ENCODE measurements at regions not wholly inside any gene's neighbourhood (a gene's known extent, or its start where the extent isn't known, plus 50 kb on each side); places are given as distances from the start of the nearest gene placed in this dataset.

DNA sequence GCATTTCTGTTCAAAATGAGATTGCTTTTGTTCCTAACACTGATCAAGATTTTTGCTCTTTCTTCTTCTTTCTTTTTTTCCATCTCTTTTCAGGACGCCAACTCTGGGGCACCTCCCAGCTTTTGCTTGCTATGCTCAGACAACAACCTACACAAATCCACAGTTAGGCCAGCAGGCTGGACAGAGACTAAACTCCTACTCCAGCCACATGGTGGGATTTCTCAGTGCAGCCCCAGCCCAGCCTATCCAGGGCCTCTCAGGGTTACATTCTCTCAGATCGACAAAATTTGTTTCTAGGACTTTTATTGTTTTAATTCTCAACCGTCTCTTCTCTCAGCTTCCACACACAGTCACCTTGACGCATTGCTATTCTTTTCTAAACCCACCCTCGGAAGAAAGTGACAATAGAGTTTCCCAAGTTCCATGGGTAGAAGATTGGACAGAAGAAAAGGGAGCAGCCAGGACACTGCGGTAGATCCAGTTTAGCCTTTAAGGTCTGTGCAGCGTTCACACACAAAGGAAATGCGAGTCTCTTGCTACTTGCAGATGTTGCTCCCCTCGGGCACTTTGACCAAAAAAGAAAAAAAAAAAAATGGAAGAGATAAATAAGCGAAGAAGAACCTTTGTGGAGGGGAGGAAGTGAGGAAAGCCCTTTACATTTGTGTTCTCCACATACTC is 588.6 kb upstream of the GRAMD2B start:
- no peaks in the 10 kb centered on the region for H3K36me3 Mint-ChIP-seq (ENCODE audit: low read depth)
- ATAC-seq (replicated peaks) = no peak
- H3K27ac Mint-ChIP-seq = no peak overlapping the region
- no peaks in the 10 kb centered on the region for H3K27me3 Mint-ChIP-seq
- H3K9me3 Mint-ChIP-seq = peaks cover 8% of the 10 kb centered on the region
- H3K4me1 Mint-ChIP-seq = no peaks in the 10 kb centered on the region
- no peak overlapping the region for H3K4me3 Mint-ChIP-seq

GRCh38 chr5:125835293-125836172 is 587.7 kb upstream of the GRAMD2B start:
- Mint-ChIP-seq H3K36me3 (ENCODE audit: low read depth) (no peaks in the 10 kb centered on the region), H3K9me3 (peaks cover 3% of the 10 kb centered on the region), H3K4me3 (no peak overlapping the region)

GRCh38 chr5:125836256-125836655 is 587.0 kb upstream of the GRAMD2B start:
- no peaks in the 10 kb centered on the region for H3K4me1 Mint-ChIP-seq
- no peak overlapping the region for H3K27ac Mint-ChIP-seq
- no peak overlapping the region for H3K4me3 Mint-ChIP-seq
- ATAC-seq (replicated peaks) = no peak
- no peaks in the 10 kb centered on the region for H3K27me3 Mint-ChIP-seq
- H3K36me3 Mint-ChIP-seq (ENCODE audit: low read depth) = no peaks in the 10 kb centered on the region
- H3K9me3 Mint-ChIP-seq = peaks cover 3% of the 10 kb centered on the region

More at GRCh38 chr5:125835293-125836172, 587.7 kb upstream of the GRAMD2B start:
- no peaks in the 10 kb centered on the region for H3K4me1 Mint-ChIP-seq
- no peak for ATAC-seq (replicated peaks)
- no peak overlapping the region for H3K27ac Mint-ChIP-seq
- no peaks in the 10 kb centered on the region for H3K27me3 Mint-ChIP-seq

DNA sequence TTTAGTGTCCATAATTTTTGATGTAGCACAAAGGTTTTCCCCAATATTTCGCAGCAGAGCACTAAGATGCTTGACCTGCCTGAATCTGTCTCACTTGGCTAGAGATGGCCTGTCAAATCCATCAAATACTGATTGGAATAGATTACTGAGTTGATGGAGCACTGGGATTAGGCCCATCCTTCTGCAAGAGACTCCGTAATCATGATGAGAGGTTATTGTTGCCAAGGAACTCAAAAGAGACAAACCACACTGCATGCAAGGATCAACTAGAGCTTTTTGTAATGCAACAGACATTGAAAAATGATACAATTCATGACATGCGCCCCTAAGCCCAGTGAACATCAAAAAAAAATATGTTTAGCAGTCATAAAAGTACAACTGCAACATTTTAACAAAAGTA is 585.3 kb upstream of the GRAMD2B start:
- Mint-ChIP-seq H3K27me3 (no peaks in the 10 kb centered on the region), H3K9me3 (peaks cover 8% of the 10 kb centered on the region), H3K27ac (no peak overlapping the region), H3K4me3 (no peak overlapping the region), H3K4me1 (no peaks in the 10 kb centered on the region), H3K36me3 (ENCODE audit: low read depth) (no peaks in the 10 kb centered on the region)
- ATAC-seq (replicated peaks) = no peak

DNA sequence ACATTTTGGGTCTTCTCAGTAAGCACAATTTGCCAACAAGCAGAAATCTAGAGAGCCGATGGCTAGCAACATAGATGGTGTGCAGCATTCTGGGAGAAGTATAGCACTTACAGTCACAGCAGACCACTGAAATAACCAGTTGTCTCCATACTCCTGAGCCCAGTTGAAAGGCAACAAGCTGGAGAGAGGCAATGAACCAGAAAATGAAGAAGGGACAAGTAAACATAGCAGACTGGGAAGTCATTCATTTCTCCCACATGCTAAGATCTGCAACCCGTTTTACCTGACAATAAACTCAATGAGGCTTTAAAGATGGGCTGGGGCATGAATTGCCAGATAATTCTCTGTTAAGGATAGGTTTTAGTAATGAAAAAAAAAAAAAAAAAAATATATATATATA is 575.6 kb upstream of the GRAMD2B start:
- no peak overlapping the region for H3K4me3 Mint-ChIP-seq
- H3K9me3 Mint-ChIP-seq = peaks cover 4% of the 10 kb centered on the region
- H3K27me3 Mint-ChIP-seq = no peaks in the 10 kb centered on the region
- H3K36me3 Mint-ChIP-seq (ENCODE audit: low read depth) = no peaks in the 10 kb centered on the region
- no peak overlapping the region for H3K27ac Mint-ChIP-seq
- no peak for ATAC-seq (replicated peaks)
- H3K4me1 Mint-ChIP-seq = no peaks in the 10 kb centered on the region

GRCh38 chr5:125848751-125849150 is 574.5 kb upstream of the GRAMD2B start:
- no peak for ATAC-seq (replicated peaks)
- Mint-ChIP-seq H3K27ac (no peak overlapping the region), H3K4me1 (no peaks in the 10 kb centered on the region), H3K27me3 (no peaks in the 10 kb centered on the region), H3K4me3 (no peak overlapping the region), H3K36me3 (ENCODE audit: low read depth) (no peaks in the 10 kb centered on the region), H3K9me3 (peaks cover 4% of the 10 kb centered on the region)

DNA sequence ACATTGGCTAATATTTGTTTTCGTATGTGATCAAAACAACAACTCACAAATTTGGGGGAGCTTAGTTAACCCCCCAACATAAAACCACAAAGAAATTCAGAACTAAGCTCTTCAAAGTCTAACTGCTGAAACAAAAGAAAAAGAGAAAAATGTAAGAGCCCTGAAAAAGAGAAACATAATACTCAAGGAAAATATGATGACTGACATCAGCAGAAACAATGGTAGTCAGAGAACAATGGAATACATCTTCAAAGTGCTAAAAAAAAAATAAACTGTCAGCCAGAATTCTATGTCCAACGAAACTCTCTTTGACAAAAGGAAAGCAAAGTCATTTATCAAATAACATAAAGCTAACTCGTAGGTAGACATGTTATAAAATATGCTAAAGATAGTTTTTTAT is 566.3 kb upstream of the GRAMD2B start:
- ATAC-seq (replicated peaks) = no peak
- H3K4me3 Mint-ChIP-seq = no peak overlapping the region
- no peaks in the 10 kb centered on the region for H3K27me3 Mint-ChIP-seq
- no peaks in the 10 kb centered on the region for H3K9me3 Mint-ChIP-seq
- no peaks in the 10 kb centered on the region for H3K36me3 Mint-ChIP-seq (ENCODE audit: low read depth)
- H3K4me1 Mint-ChIP-seq = no peaks in the 10 kb centered on the region
- no peak overlapping the region for H3K27ac Mint-ChIP-seq

- no peak for ATAC-seq (replicated peaks)
- no peak overlapping the region for H3K4me3 Mint-ChIP-seq
- H3K27ac Mint-ChIP-seq = no peak overlapping the region
- no peaks in the 10 kb centered on the region for H3K4me1 Mint-ChIP-seq
- no peaks in the 10 kb centered on the region for H3K36me3 Mint-ChIP-seq (ENCODE audit: low read depth)
- H3K27me3 Mint-ChIP-seq = no peaks in the 10 kb centered on the region
- peaks cover 3% of the 10 kb centered on the region for H3K9me3 Mint-ChIP-seq
Measured at GRCh38 chr5:125863579-125863978, 559.6 kb upstream of the GRAMD2B start.

GRCh38 chr5:125865166-125865815 is 557.9 kb upstream of the GRAMD2B start:
- H3K4me3 Mint-ChIP-seq = no peak overlapping the region
- no peak for ATAC-seq (replicated peaks)
- no peak overlapping the region for H3K27ac Mint-ChIP-seq
- H3K27me3 Mint-ChIP-seq = no peaks in the 10 kb centered on the region
- peaks cover 3% of the 10 kb centered on the region for H3K9me3 Mint-ChIP-seq
- no peaks in the 10 kb centered on the region for H3K36me3 Mint-ChIP-seq (ENCODE audit: low read depth)
- no peaks in the 10 kb centered on the region for H3K4me1 Mint-ChIP-seq

- Mint-ChIP-seq H3K36me3 (ENCODE audit: low read depth) (no peaks in the 10 kb centered on the region), H3K27me3 (no peaks in the 10 kb centered on the region), H3K4me1 (no peaks in the 10 kb centered on the region), H3K4me3 (no peak overlapping the region), H3K27ac (no peak overlapping the region), H3K9me3 (peaks cover 3% of the 10 kb centered on the region)
- ATAC-seq (replicated peaks) = no peak
Measured at GRCh38 chr5:125868036-125868435, 555.2 kb upstream of the GRAMD2B start.

DNA sequence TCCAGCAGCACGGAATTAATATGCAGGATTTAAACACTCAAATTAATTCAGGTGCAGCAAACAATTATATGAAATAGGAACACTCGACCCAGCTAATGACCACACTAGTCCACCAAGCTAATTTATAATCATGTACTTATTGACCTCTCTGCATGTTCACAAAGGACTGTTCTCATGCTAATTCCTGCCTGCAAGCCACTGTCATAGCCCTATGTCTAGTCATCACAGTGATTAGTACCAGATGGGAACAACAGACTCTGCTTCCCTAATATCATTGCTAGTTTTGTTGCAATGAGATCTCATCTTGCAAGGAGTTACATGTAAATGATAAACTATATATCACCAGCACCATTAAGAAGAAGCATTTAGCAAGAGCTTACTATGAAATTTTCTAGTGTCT is 553.0 kb upstream of the GRAMD2B start:
- no peak overlapping the region for H3K27ac Mint-ChIP-seq
- no peaks in the 10 kb centered on the region for H3K4me1 Mint-ChIP-seq

DNA sequence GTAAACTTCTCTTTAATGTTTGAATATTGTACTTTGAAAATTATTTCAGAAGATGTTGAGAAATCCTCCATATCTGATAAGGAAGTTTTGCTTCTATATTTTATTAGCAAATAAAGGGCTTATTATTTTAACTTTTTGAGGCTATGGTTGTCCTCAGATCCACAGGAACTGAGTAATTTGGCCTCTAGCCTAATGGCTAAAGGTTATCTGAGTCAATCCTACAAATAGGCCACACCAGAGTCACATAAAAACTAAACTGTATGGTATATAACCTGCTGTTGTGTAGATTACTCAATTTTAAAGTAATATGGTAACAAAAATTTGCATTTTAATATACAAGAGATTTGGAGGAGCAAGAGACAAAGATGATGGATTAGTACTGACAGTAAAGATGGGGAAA is 549.2 kb upstream of the GRAMD2B start:
- H3K4me3 Mint-ChIP-seq = no peak overlapping the region
- no peak for ATAC-seq (replicated peaks)
- H3K27me3 Mint-ChIP-seq = no peaks in the 10 kb centered on the region
- no peak overlapping the region for H3K27ac Mint-ChIP-seq
- no peaks in the 10 kb centered on the region for H3K4me1 Mint-ChIP-seq
- no peaks in the 10 kb centered on the region for H3K9me3 Mint-ChIP-seq
- no peaks in the 10 kb centered on the region for H3K36me3 Mint-ChIP-seq (ENCODE audit: low read depth)

More for the DNA sequence above, 553.0 kb upstream of the GRAMD2B start:
- Mint-ChIP-seq H3K27me3 (no peaks in the 10 kb centered on the region), H3K36me3 (ENCODE audit: low read depth) (no peaks in the 10 kb centered on the region), H3K4me3 (no peak overlapping the region), H3K9me3 (peaks cover 3% of the 10 kb centered on the region)
- no peak for ATAC-seq (replicated peaks)

DNA sequence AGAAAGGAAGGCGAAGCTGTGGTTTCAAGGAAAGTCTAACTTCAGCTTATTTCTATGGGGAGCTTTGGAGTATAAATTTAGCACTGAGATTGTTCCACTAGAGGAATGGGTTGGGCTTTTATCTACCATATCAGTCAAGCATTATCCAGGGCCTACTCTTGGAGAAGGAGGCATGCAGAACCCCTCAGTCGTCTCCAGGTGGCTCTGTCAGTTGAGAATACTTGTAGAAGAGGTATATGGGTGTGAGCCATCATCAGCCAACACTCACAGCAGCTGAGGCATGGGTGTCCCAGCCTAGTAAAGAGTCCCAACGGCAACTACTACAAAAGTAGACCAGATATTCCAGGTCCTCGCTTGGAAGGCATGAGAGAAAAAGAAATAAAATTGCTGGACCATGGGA is 548.5 kb upstream of the GRAMD2B start:
- H3K36me3 Mint-ChIP-seq (ENCODE audit: low read depth) = no peaks in the 10 kb centered on the region
- H3K27me3 Mint-ChIP-seq = no peaks in the 10 kb centered on the region
- no peak overlapping the region for H3K27ac Mint-ChIP-seq
- no peak overlapping the region for H3K4me3 Mint-ChIP-seq
- H3K4me1 Mint-ChIP-seq = no peaks in the 10 kb centered on the region
- no peak for ATAC-seq (replicated peaks)
- no peaks in the 10 kb centered on the region for H3K9me3 Mint-ChIP-seq

DNA sequence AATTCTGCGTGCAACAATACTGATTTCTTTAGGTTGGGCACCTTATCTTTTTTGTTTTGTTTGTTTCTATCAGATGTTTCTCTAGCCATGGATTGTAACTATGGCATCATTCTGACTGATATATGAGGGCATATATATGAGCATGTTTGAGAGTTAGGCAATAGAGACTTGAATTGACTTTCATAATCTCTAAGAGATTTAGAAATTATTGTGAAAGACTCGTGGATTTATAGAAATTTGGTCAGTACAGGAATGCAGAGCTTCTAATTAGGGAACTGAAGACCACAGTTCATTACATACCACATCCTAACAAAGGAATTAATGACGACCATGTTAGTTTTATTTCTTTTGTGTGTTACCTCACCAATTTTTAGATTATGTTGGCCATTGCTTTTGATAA is 546.0 kb upstream of the GRAMD2B start:
- no peak for ATAC-seq (replicated peaks)
- Mint-ChIP-seq H3K9me3 (no peaks in the 10 kb centered on the region), H3K36me3 (ENCODE audit: low read depth) (no peaks in the 10 kb centered on the region), H3K27me3 (no peaks in the 10 kb centered on the region), H3K4me1 (no peaks in the 10 kb centered on the region), H3K27ac (no peak overlapping the region), H3K4me3 (no peak overlapping the region)

DNA sequence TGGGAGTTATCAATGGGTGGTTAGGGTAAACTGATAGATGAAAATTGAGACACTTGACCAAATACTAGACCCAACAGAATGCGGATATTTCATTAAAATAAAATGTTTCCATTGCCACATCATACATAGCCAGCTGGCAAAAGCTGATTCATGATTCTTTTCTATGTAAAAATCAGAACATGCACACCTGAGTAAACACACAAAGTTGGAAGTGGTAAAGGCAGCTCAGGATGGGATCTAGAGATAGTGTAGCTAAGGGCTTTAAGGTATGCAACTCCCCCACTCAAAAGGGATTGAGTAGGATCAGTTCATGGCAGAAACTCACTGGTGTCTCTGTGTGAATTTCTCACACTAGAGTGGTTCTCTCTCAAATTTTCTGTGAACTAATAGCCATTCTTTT is 541.1 kb upstream of the GRAMD2B start:
- H3K4me1 Mint-ChIP-seq = no peaks in the 10 kb centered on the region

More for the DNA sequence above, 541.1 kb upstream of the GRAMD2B start:
- ATAC-seq (replicated peaks) = no peak
- no peaks in the 10 kb centered on the region for H3K36me3 Mint-ChIP-seq (ENCODE audit: low read depth)
- H3K27ac Mint-ChIP-seq = no peak overlapping the region
- H3K27me3 Mint-ChIP-seq = no peaks in the 10 kb centered on the region
- peaks cover 3% of the 10 kb centered on the region for H3K9me3 Mint-ChIP-seq
- H3K4me3 Mint-ChIP-seq = no peak overlapping the region

Data from activated T-helper 17 cell treated with anti-CD3 and anti-CD28 coated beads, Interleukin-2, amount 50 U/mL, for 72 hours (primary cell).